CD14-positive monocyte (primary cell): ENCODE measurements at regions not wholly inside any gene's neighbourhood (a gene's known extent, or its start where the extent isn't known, plus 50 kb on each side); places are given as distances from the start of the nearest gene placed in this dataset.

ENCODE experiments used
- DNase-seq, 3 donors: peaks; one replicate each; pipeline ENCODE4 v3.0.0-alpha.2; 2011 to 2022
- H2AFZ ChIP-seq: 2 replicates; pipeline ENCODE4 v1.6.0; 2012; ENCODE audit warnings: mild to moderate bottlenecking, low read depth, low read length, inconsistent platforms; ENCODE audit not compliant: insufficient read depth, poor library complexity, severe bottlenecking
- H3K27ac ChIP-seq, 2 donors: 1 replicate in 1 of 2; 2 replicates in 1 of 2; pipeline ENCODE4 v1.5.1; 2012 to 2013; ENCODE audit warnings: low read length in 2 of 2, control low read depth in 1 of 2, inconsistent platforms in 1 of 2, low read depth in 1 of 2, mild to moderate bottlenecking in 1 of 2
- H3K27me3 ChIP-seq, 2 donors: one replicate each; pipeline versions ENCODE4 v1.6.0 to v1.6.1; 2011 to 2013; ENCODE audit warnings: low read length in 2 of 2; ENCODE audit not compliant: control insufficient read depth in 2 of 2, insufficient read depth in 2 of 2
- H3K36me3 ChIP-seq, 2 donors: replicated peaks in 1 of 2; 1 replicate in 1 of 2; 2 replicates in 1 of 2; pipeline versions ENCODE4 v1.5.1 to v1.6.1; 2012 to 2013; ENCODE audit warnings: low read length in 2 of 2, control low read depth in 1 of 2, inconsistent platforms in 1 of 2, mild to moderate bottlenecking in 1 of 2; ENCODE audit not compliant: insufficient read depth in 2 of 2, control insufficient read depth in 1 of 2
- H3K4me1 ChIP-seq, 2 donors: 1 replicate in 1 of 2; 2 replicates in 1 of 2; pipeline versions ENCODE4 v1.5.1 to v1.6.1; 2012 to 2013; ENCODE audit warnings: low read length in 2 of 2, control low read depth in 1 of 2, inconsistent platforms in 1 of 2, mild to moderate bottlenecking in 1 of 2, moderate library complexity in 1 of 2; ENCODE audit not compliant: insufficient read depth in 2 of 2, control insufficient read depth in 1 of 2
- H3K4me2 ChIP-seq: replicated peaks from 2 replicates; pipeline ENCODE3; 2012; ENCODE audit warnings: low read length, moderate library complexity, mild to moderate bottlenecking; ENCODE audit not compliant: poor library complexity, severe bottlenecking; ENCODE audit errors: extremely low read depth
- H3K4me3 ChIP-seq, 3 experiments: fragments of 200-600 bp in 1 of 3; sonication (generic) in 1 of 3; replicated peaks in 1 of 3; 1 replicate in 2 of 3; 2 replicates in 1 of 3; pipeline ENCODE4 v1.5.1; 2011 to 2013; ENCODE audit warnings: low read length in 3 of 3, mild to moderate bottlenecking in 3 of 3, control low read depth in 2 of 3, low read depth in 2 of 3, inconsistent platforms in 1 of 3, moderate library complexity in 1 of 3
- H3K79me2 ChIP-seq: 2 replicates; pipeline ENCODE4 v1.6.0; 2012; ENCODE audit warnings: mild to moderate bottlenecking, control low read depth, inconsistent platforms, low read length, moderate library complexity; ENCODE audit not compliant: insufficient read depth
- H3K9ac ChIP-seq: 2 replicates; pipeline ENCODE4 v1.6.0; 2017; ENCODE audit warnings: low read length, mild to moderate bottlenecking; ENCODE audit not compliant: insufficient read depth, poor library complexity, severe bottlenecking
- H3K9me3 ChIP-seq, 2 donors: replicated peaks in 1 of 2; 1 replicate in 1 of 2; 2 replicates in 1 of 2; pipeline versions ENCODE4 v1.5.1 to v1.6.1; 2012 to 2013; ENCODE audit warnings: low read length in 2 of 2, control low read depth in 1 of 2; ENCODE audit not compliant: control insufficient read depth in 1 of 2, insufficient read depth in 1 of 2
- H4K20me1 ChIP-seq: 2 replicates; pipeline ENCODE4 v1.6.0; 2012; ENCODE audit warnings: mild to moderate bottlenecking, low read length, control low read depth, moderate library complexity; ENCODE audit not compliant: insufficient read depth
- H3K27ac Mint-ChIP-seq, 7 donors: one replicate each; pipeline ENCODE4 v1.8.0; 2020; ENCODE audit warnings: mild to moderate bottlenecking in 7 of 7, mixed read lengths in 7 of 7, moderate library complexity in 6 of 7, inconsistent platforms in 2 of 7
- H3K27me3 Mint-ChIP-seq, 3 donors: one replicate each; pipeline ENCODE4 v1.8.0; 2021 to 2022; ENCODE audit warnings: low read depth in 3 of 3, mild to moderate bottlenecking in 3 of 3, mixed read lengths in 3 of 3, moderate library complexity in 3 of 3, inconsistent platforms in 1 of 3
- H3K36me3 Mint-ChIP-seq, 2 donors: one replicate each; pipeline ENCODE4 v1.8.0; 2020; ENCODE audit warnings: mixed read lengths in 2 of 2, inconsistent platforms in 1 of 2, mild to moderate bottlenecking in 1 of 2
- H3K4me1 Mint-ChIP-seq: one replicate; pipeline ENCODE4 v1.8.0; 2020; ENCODE audit warnings: mild to moderate bottlenecking, mixed read lengths
- H3K4me3 Mint-ChIP-seq, 2 donors: one replicate each; pipeline ENCODE4 v1.8.0; 2020; ENCODE audit warnings: mild to moderate bottlenecking in 2 of 2, mixed read lengths in 2 of 2, moderate library complexity in 1 of 2
- H3K9me3 Mint-ChIP-seq, 7 donors: one replicate each; pipeline ENCODE4 v1.8.0; 2020 to 2022; ENCODE audit warnings: mixed read lengths in 7 of 7, mild to moderate bottlenecking in 6 of 7, moderate library complexity in 6 of 7, inconsistent platforms in 2 of 7
- WGBS: methylation state at CpG from one replicate; pipeline ENCODE4 v1.1.5; 2013; ENCODE audit warnings: missing lambda C conversion rate; ENCODE audit not compliant: insufficient coverage; 5-methylcytosine and 5-hydroxymethylcytosine counted together
- intact Hi-C, 2 donors: fragments of 100-400 bp; cut with micrococcal nuclease; formaldehyde crosslinking; loops; one replicate each; pipeline versions ENCODE4 v1.15.0 to v1.15.1; 2023
- TF ChIP-seq, protein P1 (sequence below): fragments of 200-600 bp; IDR thresholded peaks from one replicate; pipeline ENCODE4 v1.8.0; 2022; ENCODE audit warnings: antibody characterized with exemption, mild to moderate bottlenecking

DNA sequence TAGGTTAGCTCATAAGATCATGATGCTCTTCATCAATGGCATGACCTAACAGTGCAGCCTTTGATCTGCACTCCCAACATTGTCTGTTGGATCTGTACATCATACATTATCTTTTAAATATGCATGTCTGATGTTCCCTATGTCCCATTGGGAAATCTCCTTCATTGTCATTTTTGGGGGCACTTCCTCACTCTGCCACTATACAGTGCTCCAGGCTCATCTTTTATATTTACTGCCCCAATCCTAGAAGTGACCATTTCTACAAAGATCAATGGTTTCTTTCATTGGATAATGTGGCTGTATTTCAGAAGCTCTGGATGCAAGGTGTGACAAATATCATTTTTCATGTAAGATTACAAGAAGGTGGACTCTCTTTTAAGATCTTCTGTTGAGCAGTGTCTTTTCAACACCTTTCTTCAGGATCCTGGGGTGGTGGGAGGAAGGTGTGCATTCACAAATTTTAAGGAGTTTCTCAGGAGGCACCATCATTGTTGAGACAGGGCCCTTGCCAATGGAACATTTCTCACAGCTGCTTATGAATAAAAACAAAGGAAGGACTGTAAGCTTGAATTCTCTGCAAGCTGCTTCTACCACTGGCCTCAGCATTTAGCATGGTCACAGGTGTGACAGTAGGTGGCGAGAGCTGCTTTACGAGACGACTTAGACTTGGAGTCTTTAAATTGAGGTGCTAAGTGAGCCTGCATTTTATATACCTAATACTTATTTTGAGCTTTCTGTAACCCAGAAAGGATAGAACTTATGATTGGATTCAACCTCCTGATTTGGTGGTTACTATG is 403.0 kb downstream of the LMO7 start:
- H3K9me3 ChIP-seq, result no peaks in the 10 kb centered on the region
- H3K4me3 ChIP-seq, result no peak overlapping the region
- Mint-ChIP-seq H3K9me3 (peaks cover 0 to 6% (median 0%) of the 10 kb centered on the region in 7 donors), H3K4me1 (no peaks in the 10 kb centered on the region), H3K4me3 (no peak overlapping the region), H3K27me3 (no peaks in the 10 kb centered on the region), H3K36me3 (no peaks in the 10 kb centered on the region), H3K27ac (no peak overlapping the region)
- H3K79me2 ChIP-seq, result no peaks in the 10 kb centered on the region
- H3K27ac ChIP-seq, result no peak overlapping the region
- H2AFZ ChIP-seq, result no peak overlapping the region
- H4K20me1 ChIP-seq, result no peaks in the 10 kb centered on the region
- no CpG with 5 or more reads among the region's 3 CpGs for WGBS
- no peaks in the 10 kb centered on the region for H3K36me3 ChIP-seq
- no peaks in the 10 kb centered on the region for H3K27me3 ChIP-seq
- H3K4me1 ChIP-seq, result no peaks in the 10 kb centered on the region
- intact Hi-C loops, result no loop called here
- H3K9ac ChIP-seq, result no peak overlapping the region
- DNase-seq, result no peak
- TF ChIP-seq, protein P1, sequence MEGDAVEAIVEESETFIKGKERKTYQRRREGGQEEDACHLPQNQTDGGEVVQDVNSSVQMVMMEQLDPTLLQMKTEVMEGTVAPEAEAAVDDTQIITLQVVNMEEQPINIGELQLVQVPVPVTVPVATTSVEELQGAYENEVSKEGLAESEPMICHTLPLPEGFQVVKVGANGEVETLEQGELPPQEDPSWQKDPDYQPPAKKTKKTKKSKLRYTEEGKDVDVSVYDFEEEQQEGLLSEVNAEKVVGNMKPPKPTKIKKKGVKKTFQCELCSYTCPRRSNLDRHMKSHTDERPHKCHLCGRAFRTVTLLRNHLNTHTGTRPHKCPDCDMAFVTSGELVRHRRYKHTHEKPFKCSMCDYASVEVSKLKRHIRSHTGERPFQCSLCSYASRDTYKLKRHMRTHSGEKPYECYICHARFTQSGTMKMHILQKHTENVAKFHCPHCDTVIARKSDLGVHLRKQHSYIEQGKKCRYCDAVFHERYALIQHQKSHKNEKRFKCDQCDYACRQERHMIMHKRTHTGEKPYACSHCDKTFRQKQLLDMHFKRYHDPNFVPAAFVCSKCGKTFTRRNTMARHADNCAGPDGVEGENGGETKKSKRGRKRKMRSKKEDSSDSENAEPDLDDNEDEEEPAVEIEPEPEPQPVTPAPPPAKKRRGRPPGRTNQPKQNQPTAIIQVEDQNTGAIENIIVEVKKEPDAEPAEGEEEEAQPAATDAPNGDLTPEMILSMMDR, result no peak
- no peak overlapping the region for H3K4me2 ChIP-seq

DNA sequence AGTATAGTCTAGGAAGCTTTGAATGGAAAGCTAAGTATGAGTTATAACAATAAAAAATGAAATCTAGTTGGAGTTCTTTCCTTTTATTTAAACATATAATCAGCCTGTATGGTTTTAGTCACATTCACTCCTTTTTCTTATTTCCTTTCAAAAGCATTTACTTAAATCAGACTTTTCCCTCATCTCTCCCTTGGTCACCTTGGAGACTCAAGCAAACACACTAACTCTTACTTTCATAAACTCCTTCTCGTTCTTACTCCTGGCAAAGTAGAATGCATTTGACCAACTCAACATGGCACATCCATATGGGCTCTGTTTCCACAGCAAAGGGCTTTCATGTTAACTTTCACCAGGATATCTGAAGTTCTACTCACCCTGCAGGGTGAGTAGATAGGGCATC is 400.0 kb downstream of the LMO7 start:
- no peaks in the 10 kb centered on the region for H3K36me3 Mint-ChIP-seq
- intact Hi-C loops, result no loop called here
- no peaks in the 10 kb centered on the region for H3K4me1 ChIP-seq
- H4K20me1 ChIP-seq, result no peaks in the 10 kb centered on the region
- H3K27me3 ChIP-seq, result no peaks in the 10 kb centered on the region
- no peaks in the 10 kb centered on the region for H3K27me3 Mint-ChIP-seq
- WGBS, result no CpG with 5 or more reads among the region's 1 CpG
- no peak overlapping the region for H3K4me2 ChIP-seq
- no peak overlapping the region for H3K4me3 Mint-ChIP-seq
- no peaks in the 10 kb centered on the region for H3K4me1 Mint-ChIP-seq
- no peaks in the 10 kb centered on the region for H3K79me2 ChIP-seq
- H3K9ac ChIP-seq, result no peak overlapping the region
- H3K27ac ChIP-seq, result no peak overlapping the region
- no peak overlapping the region for H2AFZ ChIP-seq
- peaks cover 0 to 6% (median 0%) of the 10 kb centered on the region in 7 donors for H3K9me3 Mint-ChIP-seq
- TF ChIP-seq, protein P1, result no peak
- no peak for DNase-seq
- H3K27ac Mint-ChIP-seq, result no peak overlapping the region
- no peak overlapping the region for H3K4me3 ChIP-seq
- H3K9me3 ChIP-seq, result no peaks in the 10 kb centered on the region
- no peaks in the 10 kb centered on the region for H3K36me3 ChIP-seq
